GM13976 (cell line): ENCODE measurements at regions not wholly inside any gene's neighbourhood (a gene's known extent, or its start where the extent isn't known, plus 50 kb on each side); places are given as distances from the start of the nearest gene placed in this dataset.
"Not testable (repeated sequence)": the region's sequence is repeated elsewhere in the genome, so short reads cannot be mapped to it uniquely, and the experiment has no call there.

Experiments
- DNase-seq: peaks from one replicate; pipeline ENCODE4 v3.0.0; 2012; ENCODE audit warnings: low spot score
- in situ Hi-C: fragments of 300-500 bp; cut with MboI; formaldehyde crosslinking; loops from one replicate; pipeline ENCODE4 v1.12.0; 2022; ENCODE audit warnings: low sequenced_read_pairs, mixed read lengths, inconsistent platforms; ENCODE audit not compliant: unreplicated experiment
- TF ChIP-seq, protein P1 (sequence below): IDR thresholded peaks from 2 replicates; pipeline ENCODE4 v1.5.1; 2012; ENCODE audit warnings: borderline replicate concordance, mild to moderate bottlenecking; ENCODE audit not compliant: insufficient read depth; ENCODE audit errors: extremely low read depth, missing control alignments, control extremely low read depth

- TF ChIP-seq, protein P1, sequence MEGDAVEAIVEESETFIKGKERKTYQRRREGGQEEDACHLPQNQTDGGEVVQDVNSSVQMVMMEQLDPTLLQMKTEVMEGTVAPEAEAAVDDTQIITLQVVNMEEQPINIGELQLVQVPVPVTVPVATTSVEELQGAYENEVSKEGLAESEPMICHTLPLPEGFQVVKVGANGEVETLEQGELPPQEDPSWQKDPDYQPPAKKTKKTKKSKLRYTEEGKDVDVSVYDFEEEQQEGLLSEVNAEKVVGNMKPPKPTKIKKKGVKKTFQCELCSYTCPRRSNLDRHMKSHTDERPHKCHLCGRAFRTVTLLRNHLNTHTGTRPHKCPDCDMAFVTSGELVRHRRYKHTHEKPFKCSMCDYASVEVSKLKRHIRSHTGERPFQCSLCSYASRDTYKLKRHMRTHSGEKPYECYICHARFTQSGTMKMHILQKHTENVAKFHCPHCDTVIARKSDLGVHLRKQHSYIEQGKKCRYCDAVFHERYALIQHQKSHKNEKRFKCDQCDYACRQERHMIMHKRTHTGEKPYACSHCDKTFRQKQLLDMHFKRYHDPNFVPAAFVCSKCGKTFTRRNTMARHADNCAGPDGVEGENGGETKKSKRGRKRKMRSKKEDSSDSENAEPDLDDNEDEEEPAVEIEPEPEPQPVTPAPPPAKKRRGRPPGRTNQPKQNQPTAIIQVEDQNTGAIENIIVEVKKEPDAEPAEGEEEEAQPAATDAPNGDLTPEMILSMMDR: no peak
- in situ Hi-C loops: no loop called here
- no peak for DNase-seq
These were observed 1437.8 kb upstream of the ADGRL3 start for GRCh38 chr4:59762344-59762743.

- TF ChIP-seq, protein P1: no peak
- no peak for DNase-seq
- in situ Hi-C loops: no loop called here
These were observed 1429.4 kb upstream of the ADGRL3 start for GRCh38 chr4:59770601-59771264.

DNA sequence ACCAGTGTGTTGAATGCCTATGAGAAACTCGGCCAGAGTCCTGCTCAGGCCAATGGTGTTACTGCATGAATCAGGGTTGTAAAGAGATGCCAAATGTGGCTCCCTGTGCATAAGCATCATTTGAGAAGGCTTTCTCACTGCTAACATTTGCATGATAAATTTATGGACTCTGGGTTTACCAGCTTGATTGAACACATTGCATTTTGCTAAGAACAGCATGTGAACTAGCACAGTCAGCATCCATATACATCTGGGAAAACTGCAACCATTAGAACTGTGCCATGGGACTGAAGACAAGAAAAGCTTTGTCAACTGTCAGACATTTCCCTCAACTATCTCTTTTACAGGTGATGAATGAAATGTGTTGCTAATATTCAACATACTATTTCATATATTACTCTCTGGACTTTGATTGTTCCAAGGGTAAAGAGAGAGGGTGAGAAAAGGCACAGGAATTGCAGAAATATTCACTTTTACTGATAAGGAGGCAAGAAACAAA lies 1427.4 kb upstream of the ADGRL3 start:
- no peak for DNase-seq
- in situ Hi-C loops: no loop called here
- TF ChIP-seq, protein P1: no peak

DNA sequence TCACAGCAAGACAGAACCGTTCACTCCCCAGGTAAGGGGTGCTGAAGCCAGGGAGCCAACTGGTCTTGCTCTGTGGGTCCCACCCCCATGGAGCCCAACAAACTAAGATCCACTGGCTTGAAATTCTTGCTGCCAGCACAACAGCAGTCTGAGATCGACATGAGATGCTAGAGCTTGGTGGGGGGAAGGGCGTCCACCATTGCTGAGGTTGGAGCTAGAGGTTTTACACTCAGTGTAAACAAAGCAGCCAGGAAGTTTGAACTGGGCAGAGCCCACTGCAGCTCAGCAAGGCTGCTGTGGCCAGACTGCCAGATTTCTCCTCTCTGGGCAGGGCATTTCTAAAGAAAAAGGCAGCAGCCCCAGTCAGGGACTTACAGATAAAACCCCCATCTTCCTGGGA lies 1419.9 kb upstream of the ADGRL3 start:
- in situ Hi-C loops: not testable (repeated sequence)

GRCh38 chr4:59805176-59805575 lies 1395.0 kb upstream of the ADGRL3 start:
- TF ChIP-seq, protein P1: no peak
- DNase-seq: no peak
- in situ Hi-C loops: no loop called here

More for the DNA sequence above, 1419.9 kb upstream of the ADGRL3 start:
- not testable (repeated sequence) for DNase-seq

- DNase-seq: no peak
- in situ Hi-C loops: no loop called here
- TF ChIP-seq, protein P1: no peak
These were observed 1385.6 kb upstream of the ADGRL3 start for GRCh38 chr4:59814402-59815010.

DNA sequence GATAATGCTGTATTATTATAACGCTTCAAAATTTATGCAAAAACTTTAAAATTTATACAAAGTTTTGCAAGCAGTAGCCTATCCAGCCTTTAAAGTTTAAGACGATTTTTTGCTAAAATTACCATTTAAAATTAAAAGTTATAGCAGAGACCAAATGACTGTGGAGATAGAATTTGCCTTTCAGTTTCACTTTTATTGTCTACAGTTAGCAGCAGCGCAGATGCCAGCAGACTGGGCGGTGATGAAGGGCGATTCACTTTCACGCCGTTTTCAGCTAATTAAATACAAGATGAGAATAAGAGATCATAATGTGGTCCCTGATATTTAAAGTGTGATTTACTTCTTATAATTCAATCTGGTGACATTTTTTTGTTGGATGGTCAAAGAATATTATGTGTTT lies 1381.5 kb upstream of the ADGRL3 start:
- DNase-seq: peak; percentile 10
- TF ChIP-seq, protein P1: no peak
- in situ Hi-C loops: no loop called here
